ENCODE measurements at regions not wholly inside any gene's neighbourhood (a gene's known extent, or its start where the extent isn't known, plus 50 kb on each side); places are given as distances from the start of the nearest gene placed in this dataset.

DNA sequence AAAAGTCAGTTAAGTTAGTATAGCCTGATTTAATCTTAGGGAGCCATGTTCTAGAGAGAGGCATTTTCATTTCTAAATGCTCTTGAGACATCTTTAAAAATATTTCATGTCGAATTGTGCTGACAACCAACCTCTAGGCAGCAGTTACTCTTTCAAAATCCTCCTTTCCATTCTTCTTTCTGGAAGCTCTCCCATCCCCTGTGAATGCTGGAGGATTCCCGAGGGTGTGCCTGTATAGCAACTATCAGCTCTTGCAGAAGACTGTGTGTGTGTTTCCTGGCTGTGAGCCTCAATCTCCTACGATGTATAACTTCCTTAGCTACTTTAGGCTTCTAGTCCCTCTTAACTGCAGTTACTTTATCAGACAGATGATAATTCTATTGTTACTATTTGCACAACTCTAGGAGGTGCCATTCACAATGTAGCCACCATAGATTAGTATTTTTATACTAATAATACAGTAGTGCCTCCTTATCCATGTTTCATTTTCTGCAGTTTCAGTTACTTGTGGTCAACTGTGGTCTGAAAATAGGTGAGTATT lies 250.3 kb downstream of the EDEM1 start:
- WGBS, 2 donors = 52 to 54% methylated on average over 3 of the region's 3 CpGs
- Histone ChIP-seq H3K36me3 (no peaks in the 10 kb centered on the region), H3K9me3 (no peaks in the 10 kb centered on the region), H3K4me3 (no peak overlapping the region), H3K27me3 (no peaks in the 10 kb centered on the region), H3K4me1 (no peaks in the 10 kb centered on the region), H3K27ac (no peak overlapping the region)
- TF ChIP-seq EP300 (IDR thresholded peaks at IDR 0.05) (no peak), CTCF (IDR thresholded peaks at IDR 0.05) (no peak), POLR2A (IDR thresholded peaks at IDR 0.05) (no peak)
- no peak for DNase-seq (ENCODE audit: low spot score in 2 of 2)

DNA sequence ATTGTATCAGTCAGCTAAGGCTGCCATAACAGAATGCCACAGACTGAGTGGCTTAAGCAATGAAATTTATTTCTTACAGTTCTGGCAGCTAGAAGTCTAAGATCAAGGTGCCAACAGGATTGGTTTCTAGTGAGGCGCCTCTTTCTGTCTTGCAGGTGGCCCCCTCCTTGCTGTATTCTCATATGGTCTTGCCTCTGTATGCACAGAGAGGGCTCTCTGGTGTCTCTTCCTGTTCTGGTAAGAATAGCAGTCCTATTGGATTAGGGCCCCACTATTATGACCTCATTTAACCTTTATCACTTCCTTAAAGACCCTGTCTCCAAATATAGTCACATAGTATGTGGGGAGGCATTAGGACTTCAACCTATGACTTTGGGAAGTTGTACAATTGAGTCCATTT lies 253.9 kb downstream of the EDEM1 start:
- no peak for DNase-seq (ENCODE audit: low spot score in 2 of 2)
- no peaks in the 10 kb centered on the region for H3K36me3 ChIP-seq
- H3K9me3 ChIP-seq = peaks cover 0 to 14% (median 0%) of the 10 kb centered on the region in 4 donors
- H3K27ac ChIP-seq = no peak overlapping the region
- WGBS, 2 donors = 89 to 100% methylated on average over 1 of the region's 1 CpG
- H3K4me1 ChIP-seq = no peaks in the 10 kb centered on the region
- H3K4me3 ChIP-seq = no peak overlapping the region
- TF ChIP-seq CTCF (IDR thresholded peaks at IDR 0.05) (no peak), EP300 (IDR thresholded peaks at IDR 0.05) (no peak), POLR2A (IDR thresholded peaks at IDR 0.05) (no peak)
- H3K27me3 ChIP-seq = no peaks in the 10 kb centered on the region

GRCh38 chr3:5442106-5442785 lies 254.7 kb downstream of the EDEM1 start:
- Histone ChIP-seq H3K27ac (no peak overlapping the region), H3K36me3 (no peaks in the 10 kb centered on the region), H3K4me1 (no peaks in the 10 kb centered on the region), H3K9me3 (peaks cover 0 to 14% (median 0%) of the 10 kb centered on the region in 4 donors), H3K27me3 (no peaks in the 10 kb centered on the region), H3K4me3 (no peak overlapping the region)
- TF ChIP-seq EP300 (IDR thresholded peaks at IDR 0.05) (no peak), POLR2A (IDR thresholded peaks at IDR 0.05) (no peak), CTCF (IDR thresholded peaks at IDR 0.05) (no peak)
- WGBS, 2 donors = 88 to 90% methylated on average over 3 to 4 of the region's 4 CpGs
- DNase-seq (ENCODE audit: low spot score in 2 of 2) = no peak

DNA sequence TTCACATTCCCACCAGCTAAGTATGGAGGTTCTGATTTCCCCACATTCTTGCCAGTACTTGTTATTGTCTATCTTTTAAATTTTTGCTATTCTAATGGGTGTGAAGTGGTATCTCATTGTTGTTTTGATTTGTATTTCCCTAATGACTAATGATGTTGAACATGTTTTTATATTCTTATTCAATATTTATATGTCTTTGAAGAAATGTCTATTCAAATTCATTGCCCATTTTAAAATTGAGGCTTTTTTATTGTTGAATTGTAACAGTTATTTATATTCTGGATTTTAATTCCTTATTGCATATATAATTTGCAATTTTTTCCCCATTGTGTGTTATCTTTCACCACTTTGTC lies 255.3 kb downstream of the EDEM1 start:
- Histone ChIP-seq H3K4me3 (no peak overlapping the region), H3K4me1 (no peaks in the 10 kb centered on the region), H3K27ac (no peak overlapping the region), H3K27me3 (no peaks in the 10 kb centered on the region), H3K9me3 (peaks cover 0 to 14% (median 0%) of the 10 kb centered on the region in 4 donors), H3K36me3 (no peaks in the 10 kb centered on the region)
- DNase-seq (ENCODE audit: low spot score in 2 of 2) = no peak
- TF ChIP-seq CTCF (IDR thresholded peaks at IDR 0.05) (no peak), POLR2A (IDR thresholded peaks at IDR 0.05) (no peak), EP300 (IDR thresholded peaks at IDR 0.05) (no peak)

DNA sequence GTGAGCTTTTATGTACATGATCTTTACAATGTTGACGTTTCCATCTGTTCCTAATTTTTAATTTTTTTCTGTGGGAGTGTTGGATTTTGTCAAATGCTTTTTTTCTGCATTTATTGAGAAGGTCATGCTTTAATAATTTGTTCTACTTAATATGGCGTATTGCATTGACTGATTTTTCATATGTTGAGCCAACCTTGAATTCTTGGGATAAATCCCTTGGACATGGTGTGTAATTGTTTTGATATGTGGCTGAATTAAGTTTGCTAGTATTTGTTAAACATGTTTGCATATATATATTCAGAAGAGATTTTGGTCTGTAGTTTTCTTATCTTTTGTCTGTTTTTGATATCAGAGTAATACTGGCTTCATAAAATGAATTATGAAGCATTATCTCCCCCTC lies 256.7 kb downstream of the EDEM1 start:
- TF ChIP-seq POLR2A (IDR thresholded peaks at IDR 0.05) = no peak
- TF ChIP-seq EP300 (IDR thresholded peaks at IDR 0.05) = no peak
- no peak for TF ChIP-seq CTCF (IDR thresholded peaks at IDR 0.05)
- Histone ChIP-seq H3K27ac (no peak overlapping the region), H3K27me3 (no peaks in the 10 kb centered on the region), H3K36me3 (no peaks in the 10 kb centered on the region), H3K4me1 (no peaks in the 10 kb centered on the region), H3K9me3 (peaks cover 0 to 14% (median 0%) of the 10 kb centered on the region in 4 donors), H3K4me3 (no peak overlapping the region)
- 57 to 80% methylated on average over 2 of the region's 2 CpGs for WGBS, 2 donors
- DNase-seq (ENCODE audit: low spot score in 2 of 2) = no peak
